GM12873 (cell line): ENCODE measurements at regions not wholly inside any gene's neighbourhood (a gene's known extent, or its start where the extent isn't known, plus 50 kb on each side); places are given as distances from the start of the nearest gene placed in this dataset.

Source experiments
- TF ChIP-seq, protein P1 (sequence below): IDR thresholded peaks from 2 replicates; pipeline ENCODE4 v1.5.1; 2012; ENCODE audit warnings: low read depth, mild to moderate bottlenecking, moderate library complexity, low read length, control low read depth; ENCODE audit not compliant: insufficient read depth; ENCODE audit errors: missing control alignments

GRCh38 chr4:86452422-86452891 is 92.6 kb upstream of the MAPK10 start:
- TF ChIP-seq, protein P1, sequence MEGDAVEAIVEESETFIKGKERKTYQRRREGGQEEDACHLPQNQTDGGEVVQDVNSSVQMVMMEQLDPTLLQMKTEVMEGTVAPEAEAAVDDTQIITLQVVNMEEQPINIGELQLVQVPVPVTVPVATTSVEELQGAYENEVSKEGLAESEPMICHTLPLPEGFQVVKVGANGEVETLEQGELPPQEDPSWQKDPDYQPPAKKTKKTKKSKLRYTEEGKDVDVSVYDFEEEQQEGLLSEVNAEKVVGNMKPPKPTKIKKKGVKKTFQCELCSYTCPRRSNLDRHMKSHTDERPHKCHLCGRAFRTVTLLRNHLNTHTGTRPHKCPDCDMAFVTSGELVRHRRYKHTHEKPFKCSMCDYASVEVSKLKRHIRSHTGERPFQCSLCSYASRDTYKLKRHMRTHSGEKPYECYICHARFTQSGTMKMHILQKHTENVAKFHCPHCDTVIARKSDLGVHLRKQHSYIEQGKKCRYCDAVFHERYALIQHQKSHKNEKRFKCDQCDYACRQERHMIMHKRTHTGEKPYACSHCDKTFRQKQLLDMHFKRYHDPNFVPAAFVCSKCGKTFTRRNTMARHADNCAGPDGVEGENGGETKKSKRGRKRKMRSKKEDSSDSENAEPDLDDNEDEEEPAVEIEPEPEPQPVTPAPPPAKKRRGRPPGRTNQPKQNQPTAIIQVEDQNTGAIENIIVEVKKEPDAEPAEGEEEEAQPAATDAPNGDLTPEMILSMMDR = no peak

GRCh38 chr4:86452924-86453531 is 93.2 kb upstream of the MAPK10 start:
- TF ChIP-seq, protein P1 = no peak

- TF ChIP-seq, protein P1 = no peak
These were observed 102.0 kb upstream of the MAPK10 start for GRCh38 chr4:86461849-86462248.

GRCh38 chr4:86472377-86473019 is 112.6 kb upstream of the MAPK10 start:
- TF ChIP-seq, protein P1 = no peak

DNA sequence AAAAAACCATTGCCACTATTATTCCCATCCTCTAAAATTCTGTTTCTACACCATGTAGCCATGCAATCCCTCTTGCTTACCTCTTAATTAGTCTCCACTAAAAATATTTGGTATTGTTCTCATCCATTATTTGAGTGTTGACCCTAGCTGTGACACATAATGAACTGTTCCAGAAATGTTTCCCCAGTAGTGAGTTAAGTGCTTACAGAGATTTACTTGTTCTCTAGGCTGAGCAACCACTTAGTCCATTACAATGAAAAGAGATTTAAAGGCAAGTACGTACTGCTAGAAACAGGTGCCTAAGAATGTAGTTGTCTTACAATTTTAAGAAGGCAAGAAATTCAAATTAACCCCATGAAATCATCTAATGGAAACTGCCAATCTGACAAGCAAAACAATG is 112.7 kb upstream of the PTPN13 start:
- TF ChIP-seq, protein P1 = no peak

DNA sequence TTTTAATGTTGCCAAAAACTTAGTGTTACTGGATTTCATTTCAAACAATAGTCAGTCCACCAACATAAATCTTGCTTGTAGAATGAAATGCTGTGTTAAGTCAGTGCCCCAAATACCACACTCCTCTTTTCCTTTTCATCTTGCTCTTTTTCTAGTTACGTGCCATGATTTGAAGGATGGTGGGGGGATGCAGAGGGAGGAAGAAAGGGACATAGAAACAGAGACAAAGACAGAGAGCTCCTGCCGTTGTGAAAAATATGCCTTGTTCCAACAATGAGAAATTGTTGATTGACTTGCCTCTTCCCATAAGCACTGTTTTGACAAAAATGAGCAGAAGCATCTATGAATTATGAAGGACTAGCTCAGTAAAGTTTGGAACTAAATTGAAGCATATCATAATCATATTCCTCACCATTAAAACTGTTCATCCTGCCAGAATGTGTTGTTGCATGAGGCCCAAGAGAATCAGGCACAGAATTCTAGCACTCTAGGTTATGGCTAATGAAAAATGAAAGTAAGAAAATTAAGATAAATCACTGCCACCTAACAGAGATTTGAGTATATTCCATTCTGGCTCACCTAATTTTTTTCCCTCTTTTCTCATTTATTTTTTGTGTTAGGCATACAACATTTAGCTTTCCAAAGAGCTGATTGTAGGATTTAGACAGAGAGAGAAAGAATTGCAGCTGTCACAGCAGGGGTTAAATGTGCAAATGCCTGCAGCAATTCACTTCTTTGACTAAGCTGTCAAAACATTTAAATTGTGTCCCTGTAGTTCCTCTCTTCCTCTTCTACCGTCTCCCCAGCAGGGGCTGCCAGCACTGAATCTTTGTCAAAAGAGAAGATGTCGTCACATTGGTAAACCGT is 111.6 kb upstream of the PTPN13 start:
- TF ChIP-seq, protein P1 = no peak

GRCh38 chr4:86483173-86483490 is 111.0 kb upstream of the PTPN13 start:
- TF ChIP-seq, protein P1 = no peak
